OCI-M1 (cell line): ENCODE measurements at regions not wholly inside any gene's neighbourhood (a gene's known extent, or its start where the extent isn't known, plus 50 kb on each side); places are given as distances from the start of the nearest gene placed in this dataset.
"Not testable (repeated sequence)": the region's sequence is repeated elsewhere in the genome, so short reads cannot be mapped to it uniquely, and the experiment has no call there.

Source experiments
- DNase-seq: peaks from one replicate; lab custom pipeline; 2025; lab: John Stamatoyannopoulos, UW

DNA sequence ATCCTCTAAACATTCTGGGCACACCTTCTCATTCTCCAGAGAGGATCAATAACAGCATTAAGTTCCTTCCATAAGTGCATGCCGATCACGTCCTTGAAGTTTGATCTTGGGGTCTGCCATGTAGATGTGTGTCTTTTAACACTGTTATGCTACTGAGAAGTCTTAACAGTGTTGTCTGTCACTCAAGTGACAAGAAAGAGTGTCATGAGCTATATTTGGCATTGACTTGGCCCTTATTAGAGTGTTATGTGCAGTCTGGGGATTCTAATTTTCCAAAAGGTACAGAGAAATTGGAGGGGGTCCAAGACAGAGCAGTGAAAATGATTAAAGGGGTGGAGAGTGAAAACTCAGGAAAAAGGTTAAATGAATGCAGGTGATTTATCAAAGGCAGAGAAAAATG, 107.1 kb upstream of the OPCML start:
- DNase-seq, result no peak

DNA sequence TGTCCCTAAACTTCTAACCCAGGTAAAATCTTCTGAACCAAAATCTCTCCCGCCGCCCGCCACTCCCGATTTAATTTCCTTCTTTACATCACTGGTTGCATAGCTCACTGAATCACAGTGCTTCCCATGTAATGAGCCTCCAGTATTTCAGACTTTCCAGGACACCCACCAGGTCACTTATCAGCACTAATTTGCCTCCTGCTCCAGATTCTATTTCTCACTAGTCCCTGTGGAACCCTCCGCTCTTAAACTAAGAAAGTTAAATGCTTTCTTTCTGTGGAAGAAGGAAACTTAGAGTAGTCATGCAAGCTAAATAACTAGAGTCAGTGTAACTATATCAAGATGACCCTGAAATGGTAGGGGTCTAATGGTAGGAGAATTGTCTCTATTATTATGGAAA, 106.6 kb upstream of the OPCML start:
- DNase-seq, result no peak

DNA sequence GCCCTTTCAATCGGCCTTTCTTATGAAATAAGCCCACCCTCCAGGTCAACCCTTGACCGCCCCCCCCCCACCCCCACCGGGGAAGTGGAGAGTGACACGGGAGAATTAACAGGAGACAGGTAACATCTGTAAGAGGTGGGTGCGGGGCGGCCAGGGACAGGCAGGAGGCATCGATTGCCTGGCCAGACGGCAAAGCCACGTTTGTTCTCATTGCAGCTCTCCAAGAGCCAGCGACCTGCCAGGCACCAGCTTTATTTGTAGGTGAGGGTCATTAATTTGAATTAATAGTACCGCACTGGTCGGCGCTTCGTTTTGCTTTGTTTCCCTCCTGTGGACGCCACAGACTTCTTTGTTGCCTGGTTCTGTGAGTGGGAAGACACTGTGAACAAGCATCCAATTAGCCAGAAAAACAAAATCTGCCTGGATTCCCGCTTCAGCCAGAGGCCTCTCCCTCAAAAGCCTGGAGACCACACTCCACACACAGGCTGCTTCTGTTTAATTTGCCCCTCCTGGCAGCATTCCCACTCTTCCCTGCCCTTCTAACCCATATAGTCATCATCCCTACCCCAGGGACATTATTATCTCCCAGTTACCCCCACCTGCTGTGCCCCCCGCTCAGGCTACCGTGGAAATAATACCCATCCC, 104.5 kb upstream of the OPCML start:
- no peak for DNase-seq

DNA sequence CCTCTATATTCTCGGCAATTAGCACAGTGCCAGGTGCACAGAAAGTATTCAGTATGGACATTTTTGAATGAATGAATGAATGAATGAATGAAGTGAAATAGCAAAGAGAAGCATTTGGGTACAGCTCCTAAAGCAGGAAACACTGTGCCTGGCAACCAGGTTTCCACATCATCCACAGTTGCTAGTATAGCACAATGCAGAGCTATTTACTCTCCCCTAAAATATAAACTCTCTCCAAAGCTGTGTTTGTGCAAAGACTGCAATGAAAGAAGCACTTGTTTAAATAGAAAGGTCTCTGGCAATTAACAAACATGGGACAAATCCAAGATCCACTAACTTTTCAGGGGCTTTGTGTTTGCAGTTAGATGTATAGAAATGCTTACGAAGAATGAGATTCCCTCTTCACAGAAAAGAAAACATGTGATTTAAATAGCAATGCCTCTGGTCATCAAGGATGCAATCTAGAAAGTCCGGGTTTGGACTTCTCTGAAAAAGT, 103.0 kb upstream of the OPCML start:
- DNase-seq, result no peak

DNA sequence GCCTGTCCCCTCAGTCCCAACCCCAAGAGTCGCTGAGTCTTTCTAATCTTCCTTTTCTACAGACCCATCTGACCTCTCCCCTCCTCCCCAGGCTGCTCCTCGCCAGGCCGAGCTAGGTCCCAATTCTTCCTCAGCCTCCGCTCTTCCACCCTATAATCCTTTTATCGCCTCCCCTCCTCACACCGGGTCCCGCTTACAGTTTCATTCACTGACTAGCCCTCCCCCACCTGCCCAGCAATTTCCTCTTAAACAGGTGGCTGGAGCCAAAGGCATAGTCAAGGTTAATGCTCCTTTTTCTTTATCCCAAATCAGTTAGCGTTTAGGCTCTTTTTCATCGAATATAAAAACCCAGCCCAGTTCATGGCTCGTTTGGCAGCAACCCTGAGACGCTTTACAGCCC, 96.1 kb upstream of the OPCML start:
- not testable (repeated sequence) for DNase-seq

DNA sequence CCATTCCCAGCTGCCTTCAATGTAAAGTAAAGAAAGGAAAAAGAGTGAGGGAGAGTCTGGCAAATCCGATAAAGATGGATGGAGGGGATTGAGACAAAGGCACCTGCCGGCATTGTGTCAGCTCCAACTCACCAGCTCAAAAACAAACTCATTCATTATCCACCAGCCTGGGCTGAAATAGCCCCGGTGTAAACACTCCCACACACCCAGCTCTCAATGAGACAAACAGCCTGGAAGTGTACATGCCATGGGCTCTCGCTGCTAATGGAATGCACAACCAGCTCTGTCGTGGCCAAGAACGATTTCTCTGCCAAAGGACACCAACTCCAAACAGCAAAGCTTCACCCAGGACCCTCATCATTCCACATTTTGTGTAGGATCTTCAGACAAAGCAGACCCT, 89.3 kb upstream of the OPCML start:
- DNase-seq, result no peak

DNA sequence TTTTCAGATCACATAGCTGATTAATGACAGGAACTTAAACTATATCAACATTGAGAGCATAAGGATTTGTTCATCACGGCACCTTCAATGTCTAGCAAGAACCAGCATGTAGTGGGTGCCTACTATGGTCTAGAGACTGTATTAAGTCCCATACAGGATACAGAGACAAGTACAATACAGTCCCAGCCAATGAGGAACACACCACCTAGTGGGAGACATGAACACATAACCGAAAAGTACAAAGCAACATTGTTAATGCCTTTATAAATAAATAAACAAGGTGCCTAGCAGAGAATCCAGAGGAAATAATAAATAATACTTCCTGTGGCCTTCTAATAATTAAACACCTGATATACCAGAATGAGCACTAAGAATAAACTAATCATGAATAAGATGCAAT, 87.7 kb upstream of the OPCML start:
- DNase-seq, result peak; percentile 9

DNA sequence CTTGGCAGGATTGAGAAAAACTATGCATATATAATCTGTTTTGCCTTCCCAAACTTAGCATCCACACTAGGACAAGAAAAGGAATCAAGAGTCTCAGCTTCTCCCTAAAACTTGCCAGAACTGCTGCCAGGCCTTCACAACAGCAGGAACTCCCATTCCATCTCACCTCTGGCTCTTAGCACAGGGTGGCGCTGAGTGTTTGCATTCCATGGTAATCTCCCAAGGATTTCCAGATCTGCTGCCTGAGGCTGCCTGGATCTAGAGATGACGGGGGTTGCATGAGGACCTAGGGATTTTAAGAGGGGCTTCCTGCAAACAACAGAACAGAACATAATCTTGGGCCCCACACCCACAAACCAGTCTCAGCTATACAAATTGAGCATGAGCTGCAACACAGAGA, 87.1 kb upstream of the OPCML start:
- DNase-seq, result no peak

DNA sequence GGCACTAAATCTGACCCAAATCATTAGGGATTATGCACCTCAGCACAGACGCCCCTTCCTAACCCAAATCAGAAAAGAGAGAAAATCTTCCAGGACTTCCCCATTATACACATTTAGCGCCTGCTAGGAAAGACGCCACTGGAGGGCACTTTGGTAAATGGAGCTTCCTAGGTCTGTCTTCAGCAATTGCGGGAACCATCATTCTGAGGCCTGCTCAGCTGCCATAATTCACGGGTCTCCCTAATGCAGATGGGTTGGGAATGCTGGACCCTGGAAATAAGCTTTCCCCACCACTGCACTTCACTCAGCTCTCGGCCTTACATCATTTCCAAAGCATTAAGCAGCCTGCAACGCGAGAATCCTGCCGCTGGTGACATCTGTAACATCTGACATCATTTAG, 86.2 kb upstream of the OPCML start:
- DNase-seq, result no peak

DNA sequence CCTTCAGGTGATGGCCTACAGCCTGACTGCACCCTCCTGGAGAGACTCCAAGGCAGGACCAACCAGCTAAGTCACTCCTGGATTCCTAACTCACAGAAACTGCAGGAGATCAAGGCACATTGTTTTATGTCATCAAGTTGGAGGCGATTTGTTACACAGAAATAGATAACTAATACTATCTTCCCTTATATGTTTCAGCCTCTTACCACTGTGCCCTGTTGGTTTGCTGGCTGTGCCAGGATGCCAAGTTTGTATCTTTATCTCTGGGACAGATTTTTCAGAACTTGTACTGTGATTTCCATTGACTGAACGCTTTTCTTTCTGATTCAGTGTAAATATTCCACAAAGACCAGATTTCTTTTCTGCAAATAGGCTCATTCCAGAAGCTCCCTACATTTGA, 76.2 kb upstream of the OPCML start:
- no peak for DNase-seq

DNA sequence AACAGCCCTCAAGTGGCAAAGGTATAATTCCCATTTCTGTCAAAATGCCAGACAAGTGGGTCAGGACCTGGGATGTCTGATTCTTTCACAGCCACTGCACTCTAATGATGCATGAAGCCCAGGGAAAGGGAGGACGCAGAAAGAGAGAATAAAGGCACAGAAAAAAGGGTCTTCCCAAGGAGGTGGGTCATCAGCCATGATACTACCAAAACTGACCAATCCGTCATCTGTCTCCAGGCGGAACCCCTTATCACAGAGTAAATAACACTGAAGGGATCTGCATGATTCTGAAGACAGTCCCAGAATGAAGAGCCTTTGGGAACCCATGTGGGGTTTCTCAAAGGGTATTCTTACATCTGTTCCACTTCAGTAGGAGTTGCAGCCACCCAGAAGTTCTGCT, 73.8 kb upstream of the OPCML start:
- no peak for DNase-seq

DNA sequence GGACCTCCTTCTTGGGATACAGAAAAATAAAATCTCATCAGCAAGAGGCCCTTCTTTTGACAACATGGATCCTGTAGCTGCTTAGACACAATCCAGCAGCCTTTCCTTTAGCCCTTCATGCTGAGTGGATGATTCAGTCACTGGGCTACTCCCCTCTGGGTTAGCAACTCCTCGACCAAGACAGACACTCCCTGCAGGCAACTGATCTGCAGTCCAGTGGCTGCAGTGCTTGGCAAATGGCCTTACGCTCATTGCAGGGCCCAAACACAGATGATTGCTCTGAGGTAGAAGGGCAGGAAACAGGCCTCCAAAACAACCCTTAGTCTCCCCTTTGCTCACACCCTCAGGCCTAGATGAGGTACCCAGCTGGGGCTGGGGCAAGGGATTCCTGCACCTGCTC, 73.2 kb upstream of the OPCML start:
- DNase-seq, result no peak

DNA sequence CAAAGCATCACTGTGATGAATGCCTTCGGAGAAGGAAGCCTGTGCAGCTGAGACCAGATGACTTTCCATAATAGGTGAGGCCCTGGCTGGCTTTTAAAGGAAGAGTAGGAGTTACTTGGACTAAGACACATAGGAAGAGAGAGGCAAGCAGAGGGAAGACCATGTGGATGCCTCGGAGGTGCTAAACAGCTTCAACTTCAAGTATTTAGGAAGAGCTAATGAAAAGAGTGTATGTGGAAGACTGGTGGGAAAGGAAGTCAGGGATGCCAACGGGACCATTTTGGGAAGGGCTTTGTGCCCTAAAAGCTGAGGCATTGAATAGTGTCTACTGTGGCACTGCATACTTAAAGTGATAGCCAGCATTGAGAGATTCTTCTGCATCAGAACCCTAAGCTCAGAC, 69.3 kb upstream of the OPCML start:
- no peak for DNase-seq

DNA sequence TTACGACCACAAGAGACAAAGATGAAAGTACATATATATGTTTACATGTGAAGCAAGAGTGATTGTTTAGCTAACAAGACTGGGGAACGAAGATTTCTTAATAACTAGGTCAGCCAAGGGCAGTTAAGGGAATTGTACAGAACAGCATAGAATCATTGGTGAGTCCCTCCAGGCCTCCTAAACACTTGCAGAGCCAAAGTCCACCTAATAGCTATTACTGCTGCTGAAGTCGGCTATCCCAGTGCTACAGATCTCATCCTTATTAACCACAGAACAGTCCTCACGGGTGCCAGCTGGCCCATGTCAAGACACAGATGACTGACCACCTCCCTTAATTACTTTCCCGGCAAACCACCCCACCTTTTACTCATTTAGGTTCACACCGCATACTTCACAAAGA, 68.5 kb upstream of the OPCML start:
- DNase-seq, result no peak

DNA sequence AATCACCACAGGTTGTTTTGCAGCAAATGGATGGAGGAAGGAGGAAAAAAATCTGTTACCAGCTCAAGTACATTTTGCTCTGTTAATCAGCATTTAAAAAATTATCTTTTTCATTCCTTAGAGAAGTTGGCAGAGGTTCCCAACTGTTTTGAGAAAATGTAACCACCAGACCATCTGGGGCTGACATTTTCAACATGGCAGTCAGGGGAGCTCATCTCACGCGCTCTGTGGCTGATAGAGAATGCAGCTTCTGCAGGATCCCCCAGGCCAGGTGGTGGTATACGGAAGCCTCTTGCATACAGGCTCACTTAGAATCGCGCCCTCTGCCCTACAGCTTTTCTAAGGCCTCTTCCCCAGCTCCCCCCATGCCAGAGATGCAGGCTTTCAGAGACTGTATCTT, 68.0 kb upstream of the OPCML start:
- no peak for DNase-seq

DNA sequence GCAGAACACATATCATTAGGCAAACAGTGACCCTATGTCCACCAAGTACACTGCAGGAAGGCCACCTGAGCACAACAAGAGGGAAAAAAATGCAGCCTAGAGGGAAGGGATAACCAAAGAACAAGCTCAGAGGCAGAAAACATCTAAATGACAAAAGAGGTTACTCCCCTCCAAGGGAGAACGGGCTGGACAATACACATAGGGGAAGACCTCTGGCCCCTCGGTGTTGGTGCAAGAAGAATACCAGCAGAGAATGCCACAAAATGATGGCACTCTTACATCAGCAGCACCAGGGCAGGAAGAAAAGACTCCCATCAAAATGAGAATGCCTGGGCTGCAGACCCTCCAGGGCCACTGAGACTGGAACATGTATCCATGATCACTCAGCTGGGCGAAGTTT, 66.6 kb upstream of the OPCML start:
- DNase-seq, result no peak

DNA sequence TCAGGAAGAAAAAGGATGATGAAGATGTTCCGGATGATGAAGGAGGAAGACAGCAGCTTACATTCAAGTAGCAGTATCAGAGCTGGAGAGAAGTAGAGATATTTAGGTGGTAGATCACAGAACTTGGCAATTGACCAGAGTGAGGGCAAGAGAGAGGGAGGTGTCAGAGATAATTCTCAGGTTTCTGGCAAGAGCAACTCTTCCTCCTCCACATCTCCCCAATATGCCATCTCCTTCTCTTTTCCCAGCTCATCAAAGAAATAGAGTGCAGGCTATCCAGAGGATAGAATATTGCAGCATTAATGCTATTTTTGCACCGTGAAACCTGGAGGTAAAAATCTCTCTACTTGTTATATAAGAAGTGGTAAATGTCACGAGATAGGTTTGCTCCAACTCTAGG, 64.9 kb upstream of the OPCML start:
- no peak for DNase-seq

DNA sequence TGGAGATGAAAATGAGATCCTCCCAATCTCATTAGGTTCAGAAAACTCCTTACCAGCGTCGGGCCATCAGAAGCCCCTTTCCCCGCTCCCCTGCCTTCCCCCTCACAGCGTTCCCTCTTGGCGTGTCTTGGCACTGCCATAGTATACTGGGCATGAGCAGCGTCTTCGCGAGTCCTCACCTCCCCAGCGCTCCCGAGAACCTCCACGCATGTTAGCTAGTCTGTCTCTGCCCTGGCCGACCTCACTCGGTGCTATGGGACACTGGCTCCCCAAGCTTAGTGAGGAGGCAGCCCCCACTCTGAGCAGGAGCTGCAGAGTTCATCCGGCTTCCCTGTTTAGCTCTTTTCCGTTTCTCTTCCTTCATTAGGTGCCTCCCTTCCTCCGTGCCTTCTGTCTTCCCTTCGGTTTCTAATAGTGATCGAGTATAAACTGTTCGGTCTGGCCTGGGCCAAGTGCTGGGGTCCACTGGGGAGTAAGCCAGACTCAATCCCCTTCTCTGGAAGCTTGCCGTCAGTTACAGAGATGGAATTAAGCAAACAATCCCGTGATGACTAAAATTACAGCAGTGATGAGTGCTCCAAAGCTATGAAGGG, 63.8 kb upstream of the OPCML start:
- DNase-seq, result no peak

DNA sequence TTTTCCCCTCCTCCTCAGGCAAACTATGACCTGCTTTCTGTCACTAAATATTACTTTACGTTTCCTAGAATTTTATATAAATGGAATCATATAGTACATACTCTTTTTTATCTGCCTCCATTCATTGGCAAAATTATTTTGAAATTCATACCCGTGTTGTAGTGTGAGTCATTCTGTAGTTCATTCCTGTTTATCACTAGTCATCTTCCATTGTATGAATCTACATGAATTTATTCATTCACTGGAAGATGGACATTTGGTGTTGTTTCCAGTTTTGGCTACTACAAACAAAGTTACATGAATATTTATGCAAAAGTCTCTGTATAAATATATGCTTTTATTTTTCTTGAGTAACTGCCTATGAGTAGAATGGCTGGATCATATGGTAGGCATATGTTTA, 60.7 kb upstream of the OPCML start:
- no peak for DNase-seq

DNA sequence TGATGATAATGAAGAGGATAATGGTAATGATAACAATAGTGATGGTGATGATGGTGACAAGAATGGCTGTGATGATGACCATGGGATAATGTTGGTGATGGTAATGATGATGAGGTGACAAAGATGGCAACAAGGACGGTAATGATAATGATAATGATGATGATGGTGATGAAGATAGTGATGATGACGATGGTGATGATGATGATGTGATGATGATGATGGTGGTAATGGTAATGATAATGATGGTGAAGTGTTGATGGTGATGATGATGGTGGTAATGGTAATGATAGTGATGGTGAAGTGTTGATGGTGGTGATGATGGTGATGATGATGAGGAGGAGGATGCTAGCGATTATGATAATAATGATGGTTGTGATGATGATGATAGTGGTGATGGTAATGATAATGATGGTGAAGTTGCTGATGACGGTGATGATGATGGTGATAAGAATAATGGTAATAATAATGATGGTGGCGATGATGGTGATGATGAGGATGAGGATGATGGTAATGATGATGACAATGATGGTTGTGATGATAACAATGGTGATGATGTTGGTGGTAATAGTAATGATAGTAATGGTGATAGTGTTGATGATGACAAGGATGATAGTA, 54.7 kb upstream of the OPCML start:
- DNase-seq, result no peak

DNA sequence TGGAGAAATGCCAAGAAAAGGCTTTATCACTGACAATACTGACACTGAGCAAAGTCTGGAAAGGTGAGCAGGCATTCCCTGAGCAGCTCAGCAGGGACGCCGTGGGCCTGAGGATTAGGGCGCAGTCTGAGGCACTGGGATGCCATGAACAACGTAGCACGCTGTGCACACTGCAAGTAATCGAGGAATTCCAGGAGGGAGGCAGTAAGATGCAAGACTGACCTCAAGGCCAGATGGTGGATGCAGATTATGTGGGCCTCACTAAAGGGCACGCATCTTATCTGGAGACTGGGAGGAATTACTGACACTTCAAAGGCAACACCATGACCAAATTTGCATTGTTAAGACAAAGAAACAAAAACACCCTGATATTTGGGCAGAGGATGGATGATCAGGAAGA, 50.4 kb upstream of the OPCML start:
- no peak for DNase-seq

DNA sequence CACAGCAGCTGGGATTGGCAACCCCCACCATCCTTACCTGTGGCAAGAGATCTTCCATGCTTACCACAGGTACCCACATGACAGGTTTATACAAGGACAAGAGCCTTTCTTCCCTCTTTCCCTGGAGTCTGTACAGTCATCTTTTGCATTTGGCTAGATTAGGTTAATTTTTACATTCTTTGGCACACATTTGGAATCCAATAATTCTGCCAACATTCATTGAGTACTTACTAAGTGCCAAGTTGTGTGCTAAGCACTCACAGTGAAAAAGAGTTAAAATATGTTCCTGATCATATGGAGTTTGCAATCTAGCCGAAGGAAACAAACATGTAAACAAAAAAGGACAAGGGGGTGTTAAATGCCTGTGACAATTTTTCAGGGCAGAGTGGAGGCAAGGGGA, 50.0 kb upstream of the OPCML start:
- no peak for DNase-seq
